Left lung (tissue), 4 donors: ENCODE measurements at regions not wholly inside any gene's neighbourhood (a gene's known extent, or its start where the extent isn't known, plus 50 kb on each side); places are given as distances from the start of the nearest gene placed in this dataset.

Source experiments
- ATAC-seq: fragments of 200-7000 bp; cut with Tn5 transposase; one replicate; pipeline ENCODE4 v1.9.1; 2020; ENCODE audit warnings: moderate library complexity
- DNase-seq, 4 donors: peaks; one replicate each; pipeline ENCODE4 v3.0.0-alpha.2; 2013 to 2020
- H3K27ac ChIP-seq, 2 donors: fragments of 200-600 bp; sonication (generic) in 1 of 2; one replicate each; pipeline versions ENCODE4 v1.5.0 to v1.8.0; 2020 to 2021
- H3K27me3 ChIP-seq, 2 donors: fragments of 200-600 bp; sonication (generic) in 1 of 2; one replicate each; pipeline versions ENCODE4 v1.5.0 to v1.8.0; 2020 to 2021
- H3K36me3 ChIP-seq, 2 donors: fragments of 200-600 bp; sonication (generic) in 1 of 2; one replicate each; pipeline versions ENCODE4 v1.5.0 to v1.8.0; 2020 to 2021
- H3K4me1 ChIP-seq, 2 donors: fragments of 200-600 bp; one replicate each; pipeline ENCODE4 v1.8.0; 2021
- H3K4me3 ChIP-seq, 2 donors: fragments of 200-600 bp; sonication (generic) in 1 of 2; one replicate each; pipeline versions ENCODE4 v1.5.0 to v1.8.0; 2020 to 2021; ENCODE audit warnings: mild to moderate bottlenecking in 1 of 2
- H3K9me3 ChIP-seq, 2 donors: fragments of 200-600 bp; sonication (generic) in 1 of 2; one replicate each; pipeline versions ENCODE4 v1.5.0 to v1.8.0; 2020 to 2021
- intact Hi-C, 2 donors: fragments of 100-400 bp; cut with DNase I; formaldehyde crosslinking; loops; one replicate each; pipeline versions ENCODE4 v1.11.2 to v1.14.2; 2022
- TF ChIP-seq, protein P1 (sequence below), 2 donors: fragments of 200-600 bp; sonication (generic) in 1 of 2; IDR thresholded peaks; one replicate each; pipeline versions ENCODE4 v1.5.0 to v1.8.0; 2021; ENCODE audit warnings: antibody characterized with exemption in 2 of 2
- donor health status: DM: no; HTN: yes; CAD: no.
- donor health status: DM: no; HTN: no; CAD: no.

DNA sequence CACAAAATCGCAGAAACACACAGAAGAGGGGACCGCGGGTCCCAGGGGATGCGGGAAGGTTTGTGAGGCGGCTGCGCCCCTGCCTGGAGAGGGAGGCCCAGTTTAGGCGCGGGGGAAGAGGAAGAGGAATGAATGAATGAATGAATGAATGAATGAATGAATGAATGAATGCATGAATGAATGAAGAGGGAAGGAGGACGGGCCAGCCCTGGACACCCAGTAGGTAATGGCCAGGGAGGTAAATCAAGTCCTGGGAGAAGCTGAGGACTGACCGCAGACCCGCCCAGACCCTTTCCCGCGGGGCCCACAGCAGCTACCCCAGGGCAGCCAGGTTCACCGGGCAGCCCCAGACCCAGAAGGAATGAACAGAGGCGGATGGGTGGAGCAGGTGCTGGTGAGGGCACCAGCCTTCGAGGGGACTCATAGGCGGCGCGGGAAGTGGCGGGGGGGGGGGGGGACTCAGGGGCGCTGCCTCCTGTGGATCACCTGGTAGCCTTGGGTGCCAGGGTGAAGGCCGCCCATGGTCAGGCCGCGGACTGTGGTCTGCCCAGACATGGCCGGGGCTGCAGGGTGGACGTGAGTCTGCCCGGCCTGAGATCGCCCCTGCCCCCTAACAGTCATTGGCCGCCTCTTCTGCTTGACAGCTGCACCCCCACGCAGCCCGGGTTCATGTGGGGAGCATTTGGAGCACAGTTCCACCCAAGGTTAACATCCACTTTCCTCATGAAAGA lies 192.0 kb upstream of the PDE10A start:
- no peak for DNase-seq
- no peaks in the 10 kb centered on the region for H3K36me3 ChIP-seq
- H3K27me3 ChIP-seq: peaks cover 27 to 54% of the 10 kb centered on the region in 2 donors
- H3K4me1 ChIP-seq: peaks cover 2 to 4% of the 10 kb centered on the region in 2 donors
- TF ChIP-seq, protein P1, sequence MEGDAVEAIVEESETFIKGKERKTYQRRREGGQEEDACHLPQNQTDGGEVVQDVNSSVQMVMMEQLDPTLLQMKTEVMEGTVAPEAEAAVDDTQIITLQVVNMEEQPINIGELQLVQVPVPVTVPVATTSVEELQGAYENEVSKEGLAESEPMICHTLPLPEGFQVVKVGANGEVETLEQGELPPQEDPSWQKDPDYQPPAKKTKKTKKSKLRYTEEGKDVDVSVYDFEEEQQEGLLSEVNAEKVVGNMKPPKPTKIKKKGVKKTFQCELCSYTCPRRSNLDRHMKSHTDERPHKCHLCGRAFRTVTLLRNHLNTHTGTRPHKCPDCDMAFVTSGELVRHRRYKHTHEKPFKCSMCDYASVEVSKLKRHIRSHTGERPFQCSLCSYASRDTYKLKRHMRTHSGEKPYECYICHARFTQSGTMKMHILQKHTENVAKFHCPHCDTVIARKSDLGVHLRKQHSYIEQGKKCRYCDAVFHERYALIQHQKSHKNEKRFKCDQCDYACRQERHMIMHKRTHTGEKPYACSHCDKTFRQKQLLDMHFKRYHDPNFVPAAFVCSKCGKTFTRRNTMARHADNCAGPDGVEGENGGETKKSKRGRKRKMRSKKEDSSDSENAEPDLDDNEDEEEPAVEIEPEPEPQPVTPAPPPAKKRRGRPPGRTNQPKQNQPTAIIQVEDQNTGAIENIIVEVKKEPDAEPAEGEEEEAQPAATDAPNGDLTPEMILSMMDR (IDR thresholded peaks at IDR 0.05): no peak
- intact Hi-C loops: no loop called here
- H3K27ac ChIP-seq: no peak overlapping the region
- no peak overlapping the region for H3K4me3 ChIP-seq
- ATAC-seq: no peak
- H3K9me3 ChIP-seq: no peaks in the 10 kb centered on the region

DNA sequence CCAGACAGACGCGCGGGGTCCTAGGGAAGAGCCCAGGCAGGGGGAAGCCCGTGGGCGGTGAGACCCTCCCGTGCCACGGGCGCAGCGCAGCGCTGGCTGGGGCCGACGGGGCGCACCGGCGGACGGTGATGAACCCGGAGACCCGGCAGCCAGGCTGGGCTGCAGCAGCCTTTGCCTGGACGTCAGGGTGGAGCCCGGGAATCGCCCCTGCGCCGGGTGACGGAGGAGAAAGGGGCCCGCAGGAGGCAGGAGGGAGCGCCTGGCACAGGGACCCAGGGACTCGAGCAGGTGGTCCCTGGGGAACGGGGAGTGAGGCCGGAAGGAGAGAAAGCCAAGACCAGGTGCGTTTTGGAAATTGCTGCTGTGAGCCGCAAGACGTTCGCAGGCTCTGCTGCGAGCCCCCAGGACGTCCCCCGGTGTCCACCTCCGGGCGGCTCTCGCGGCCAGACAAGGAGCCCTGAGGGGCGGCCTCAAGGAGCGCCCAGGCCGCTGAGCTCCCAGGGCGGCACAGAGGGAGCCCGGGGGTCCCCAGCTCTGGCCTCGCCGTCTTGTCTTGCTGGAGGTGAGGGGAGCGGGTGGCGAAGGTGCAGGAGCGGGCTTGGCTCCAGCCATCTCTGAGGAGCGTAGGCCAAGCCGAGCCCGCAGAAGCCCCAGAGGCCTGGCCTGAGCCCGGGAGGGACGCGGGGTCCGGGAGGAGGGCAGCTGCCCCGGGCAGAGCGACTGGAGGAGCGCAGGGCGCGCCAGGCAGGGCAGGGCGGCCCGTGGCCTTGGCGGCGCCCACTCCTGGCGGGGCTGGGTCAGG lies 191.2 kb upstream of the PDE10A start:
- peaks cover 3 to 7% of the 10 kb centered on the region in 2 donors for H3K4me1 ChIP-seq
- intact Hi-C loops: no loop called here
- peaks cover 27 to 61% of the 10 kb centered on the region in 2 donors for H3K27me3 ChIP-seq
- H3K27ac ChIP-seq: no peak overlapping the region
- no peaks in the 10 kb centered on the region for H3K36me3 ChIP-seq
- H3K4me3 ChIP-seq: no peak overlapping the region
- no peak for ATAC-seq
- TF ChIP-seq, protein P1 (IDR thresholded peaks at IDR 0.05): no peak
- no peak for DNase-seq
- H3K9me3 ChIP-seq: no peaks in the 10 kb centered on the region

DNA sequence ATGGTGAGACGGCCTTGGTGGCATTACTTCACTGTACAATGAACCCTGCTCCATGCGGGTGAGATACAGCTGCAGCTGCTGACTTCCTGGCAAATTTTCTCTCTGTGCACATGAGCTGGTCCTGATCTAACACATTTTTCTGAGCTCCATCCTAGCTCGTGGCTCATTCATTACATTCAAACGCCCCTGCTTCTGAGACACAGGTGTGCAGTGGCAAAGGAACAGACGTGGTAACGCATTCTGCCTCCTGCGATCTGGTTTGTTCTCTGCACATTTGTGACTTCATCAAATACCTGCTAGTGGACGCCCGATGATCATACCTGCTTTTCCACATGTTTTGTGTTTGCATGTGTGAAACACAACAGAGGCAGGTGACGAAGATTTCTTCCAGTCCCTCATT lies 189.6 kb upstream of the PDE10A start:
- DNase-seq (no peak), ATAC-seq (no peak)
- intact Hi-C loops: no loop called here
- no peak overlapping the region for H3K27ac ChIP-seq
- TF ChIP-seq, protein P1 (IDR thresholded peaks at IDR 0.05): no peak
- H3K4me1 ChIP-seq: peaks cover 3 to 7% of the 10 kb centered on the region in 2 donors
- H3K36me3 ChIP-seq: no peaks in the 10 kb centered on the region
- H3K27me3 ChIP-seq: peaks cover 27 to 76% of the 10 kb centered on the region in 2 donors
- no peaks in the 10 kb centered on the region for H3K9me3 ChIP-seq
- no peak overlapping the region for H3K4me3 ChIP-seq

DNA sequence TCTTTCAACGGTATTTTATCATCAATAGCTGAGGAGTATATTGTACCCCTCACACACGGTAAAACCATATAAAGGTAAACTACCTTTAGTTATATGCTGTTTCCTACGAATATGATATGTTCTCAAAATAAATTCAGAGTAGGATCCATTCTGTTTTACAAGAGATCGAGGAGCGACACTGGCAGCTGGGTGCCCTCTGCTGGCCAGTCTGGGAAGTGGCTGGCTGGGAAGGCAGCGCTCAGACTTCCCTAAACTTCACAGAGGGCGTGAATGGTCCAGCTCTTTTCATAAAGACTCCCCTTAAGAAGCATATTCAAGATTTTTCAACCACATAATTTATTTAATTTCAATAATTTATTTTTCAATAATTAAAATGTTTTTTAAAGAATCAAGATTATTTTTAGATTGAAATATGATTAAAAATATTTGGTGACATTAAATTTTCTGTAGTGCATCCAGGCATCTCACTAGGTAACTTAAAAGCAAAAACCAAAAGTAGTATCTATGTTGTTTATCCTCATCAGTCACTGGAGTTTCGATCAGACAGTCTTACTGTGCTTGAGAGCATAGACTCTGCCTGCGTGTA lies 187.5 kb upstream of the PDE10A start:
- no peak overlapping the region for H3K27ac ChIP-seq
- intact Hi-C loops: no loop called here
- peak; percentile 61 to 90 (median 70) for DNase-seq
- peaks cover 3 to 10% of the 10 kb centered on the region in 2 donors for H3K4me1 ChIP-seq
- H3K4me3 ChIP-seq: no peak overlapping the region
- TF ChIP-seq, protein P1 (IDR thresholded peaks at IDR 0.05): peak; percentile 97 to 98
- H3K9me3 ChIP-seq: no peaks in the 10 kb centered on the region
- peaks cover 27 to 88% of the 10 kb centered on the region in 2 donors for H3K27me3 ChIP-seq
- peak; percentile 96 for ATAC-seq
- no peaks in the 10 kb centered on the region for H3K36me3 ChIP-seq
